Chondrocyte (in vitro differentiated cells): ENCODE measurements at regions not wholly inside any gene's neighbourhood (a gene's known extent, or its start where the extent isn't known, plus 50 kb on each side); places are given as distances from the start of the nearest gene placed in this dataset.

Experiments used
- DNase-seq: peaks from one replicate; pipeline ENCODE4 v3.0.0; 2021; ENCODE audit warnings: mixed read lengths, low spot score
- H3K27ac Mint-ChIP-seq: one replicate; pipeline ENCODE4 v1.8.0; 2021; ENCODE audit warnings: mild to moderate bottlenecking, moderate library complexity, mixed read lengths; ENCODE audit not compliant: unreplicated experiment
- H3K27me3 Mint-ChIP-seq: 2 replicates; pipeline ENCODE4 v1.8.0; 2021; ENCODE audit warnings: low read depth, mixed read lengths
- H3K36me3 Mint-ChIP-seq: 2 replicates; pipeline ENCODE4 v1.8.0; 2021; ENCODE audit warnings: low read depth, mixed read lengths
- H3K4me1 Mint-ChIP-seq: 2 replicates; pipeline ENCODE4 v1.8.0; 2021; ENCODE audit warnings: low read depth, mild to moderate bottlenecking, mixed read lengths
- H3K4me3 Mint-ChIP-seq: one replicate; pipeline ENCODE4 v1.8.0; 2021; ENCODE audit warnings: mild to moderate bottlenecking, moderate library complexity, mixed read lengths; ENCODE audit not compliant: unreplicated experiment
- H3K9me3 Mint-ChIP-seq: 2 replicates; pipeline ENCODE4 v1.8.0; 2021; ENCODE audit warnings: low read depth, mixed read lengths
- TF ChIP-seq, protein P1 (sequence below): fragments of 200-600 bp; sonication (generic); IDR thresholded peaks from 2 replicates; pipeline ENCODE4 v1.5.0; 2021; ENCODE audit warnings: antibody characterized with exemption, mild to moderate bottlenecking, moderate library complexity

DNA sequence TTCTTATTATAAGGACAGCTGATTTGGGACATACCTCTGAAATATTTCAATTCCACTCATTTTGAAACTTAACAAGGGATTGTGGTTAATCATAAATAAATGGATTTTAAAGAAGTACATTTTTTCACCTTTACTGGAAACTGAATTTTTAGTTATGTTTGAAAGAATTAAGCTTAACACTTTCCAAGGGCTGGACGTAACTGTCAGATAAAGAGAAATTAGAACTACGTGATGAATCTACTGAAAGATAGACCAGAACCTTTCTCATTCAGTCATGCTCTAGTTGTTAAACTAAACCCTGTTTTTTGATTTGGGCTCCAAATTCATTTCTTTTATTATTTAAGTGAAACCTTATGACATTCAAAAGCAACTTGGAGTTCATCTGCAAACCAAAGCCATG, 1892.1 kb upstream of the SEL1L start:
- TF ChIP-seq, protein P1, sequence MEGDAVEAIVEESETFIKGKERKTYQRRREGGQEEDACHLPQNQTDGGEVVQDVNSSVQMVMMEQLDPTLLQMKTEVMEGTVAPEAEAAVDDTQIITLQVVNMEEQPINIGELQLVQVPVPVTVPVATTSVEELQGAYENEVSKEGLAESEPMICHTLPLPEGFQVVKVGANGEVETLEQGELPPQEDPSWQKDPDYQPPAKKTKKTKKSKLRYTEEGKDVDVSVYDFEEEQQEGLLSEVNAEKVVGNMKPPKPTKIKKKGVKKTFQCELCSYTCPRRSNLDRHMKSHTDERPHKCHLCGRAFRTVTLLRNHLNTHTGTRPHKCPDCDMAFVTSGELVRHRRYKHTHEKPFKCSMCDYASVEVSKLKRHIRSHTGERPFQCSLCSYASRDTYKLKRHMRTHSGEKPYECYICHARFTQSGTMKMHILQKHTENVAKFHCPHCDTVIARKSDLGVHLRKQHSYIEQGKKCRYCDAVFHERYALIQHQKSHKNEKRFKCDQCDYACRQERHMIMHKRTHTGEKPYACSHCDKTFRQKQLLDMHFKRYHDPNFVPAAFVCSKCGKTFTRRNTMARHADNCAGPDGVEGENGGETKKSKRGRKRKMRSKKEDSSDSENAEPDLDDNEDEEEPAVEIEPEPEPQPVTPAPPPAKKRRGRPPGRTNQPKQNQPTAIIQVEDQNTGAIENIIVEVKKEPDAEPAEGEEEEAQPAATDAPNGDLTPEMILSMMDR: no peak
- DNase-seq: no peak
- Mint-ChIP-seq H3K9me3 (peaks cover 4% of the 10 kb centered on the region), H3K4me3 (no peak overlapping the region), H3K27ac (no peak overlapping the region), H3K36me3 (no peaks in the 10 kb centered on the region), H3K27me3 (no peaks in the 10 kb centered on the region), H3K4me1 (peaks cover 46% of the 10 kb centered on the region)

DNA sequence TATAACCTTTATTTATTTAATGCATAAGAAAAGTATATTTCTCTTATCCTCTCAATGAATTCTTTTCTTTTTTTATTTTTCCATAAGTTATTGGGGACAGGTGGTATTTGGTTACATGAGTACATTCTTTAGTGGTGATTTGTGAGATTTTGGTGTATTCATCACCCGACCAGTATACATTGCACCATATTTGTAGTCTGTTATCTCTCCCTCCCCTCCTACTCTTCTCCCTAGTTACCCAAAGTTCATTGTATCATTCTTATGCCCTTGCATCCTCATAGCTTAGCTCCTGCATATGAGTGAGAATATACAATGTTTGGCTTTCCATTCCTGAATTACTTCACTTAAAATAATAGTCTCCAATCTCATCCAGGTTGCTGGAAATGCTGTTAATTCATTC, 1900.0 kb upstream of the SEL1L start:
- Mint-ChIP-seq H3K27ac (no peak overlapping the region), H3K4me1 (peaks cover 7% of the 10 kb centered on the region), H3K4me3 (no peak overlapping the region), H3K27me3 (no peaks in the 10 kb centered on the region), H3K36me3 (no peaks in the 10 kb centered on the region), H3K9me3 (no peaks in the 10 kb centered on the region)
- TF ChIP-seq, protein P1: no peak
- no peak for DNase-seq

DNA sequence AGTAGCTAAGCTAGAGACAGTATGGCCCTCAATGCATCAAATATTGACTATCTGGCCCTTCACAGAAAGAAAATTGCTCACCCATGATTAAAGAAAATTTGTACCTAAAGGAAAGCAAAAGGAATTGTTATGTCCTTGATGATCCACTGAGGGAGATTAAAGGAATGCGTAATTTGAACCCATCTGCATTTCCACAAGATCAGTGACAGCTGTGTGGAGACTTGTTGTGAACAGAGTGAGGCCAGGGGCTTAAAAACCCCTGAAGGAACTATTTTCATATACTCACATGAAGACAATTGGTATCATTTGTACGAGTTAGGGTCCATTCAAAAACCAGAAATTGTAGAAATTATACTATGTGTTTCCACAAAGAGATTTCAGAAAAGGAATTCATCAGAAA, 1908.1 kb upstream of the SEL1L start:
- TF ChIP-seq, protein P1: no peak
- Mint-ChIP-seq H3K4me3 (no peak overlapping the region), H3K9me3 (peaks cover 3% of the 10 kb centered on the region), H3K4me1 (no peaks in the 10 kb centered on the region), H3K27ac (no peak overlapping the region), H3K27me3 (no peaks in the 10 kb centered on the region), H3K36me3 (no peaks in the 10 kb centered on the region)
- no peak for DNase-seq

DNA sequence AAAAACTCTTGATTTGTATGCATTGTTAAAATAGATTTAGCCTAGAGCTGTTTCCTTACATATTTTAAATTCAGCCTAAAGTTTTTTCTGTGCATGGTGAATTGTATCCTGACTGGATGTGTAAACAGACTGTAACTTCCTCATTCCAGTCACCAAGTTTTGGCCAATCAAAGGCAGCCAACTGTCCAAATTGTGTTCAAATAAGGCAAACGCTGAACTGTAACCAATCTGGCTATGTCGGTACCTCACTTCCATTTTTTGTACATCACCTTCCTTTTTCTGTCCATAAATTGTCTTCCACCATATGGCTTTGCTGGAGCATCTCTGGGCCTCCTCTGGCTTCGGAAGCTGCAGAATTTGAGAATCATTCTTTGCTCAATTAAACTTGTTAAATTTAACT, 1921.9 kb upstream of the SEL1L start:
- H3K36me3 Mint-ChIP-seq: peaks cover 5% of the 10 kb centered on the region
- peaks cover 26% of the 10 kb centered on the region for H3K9me3 Mint-ChIP-seq

DNA sequence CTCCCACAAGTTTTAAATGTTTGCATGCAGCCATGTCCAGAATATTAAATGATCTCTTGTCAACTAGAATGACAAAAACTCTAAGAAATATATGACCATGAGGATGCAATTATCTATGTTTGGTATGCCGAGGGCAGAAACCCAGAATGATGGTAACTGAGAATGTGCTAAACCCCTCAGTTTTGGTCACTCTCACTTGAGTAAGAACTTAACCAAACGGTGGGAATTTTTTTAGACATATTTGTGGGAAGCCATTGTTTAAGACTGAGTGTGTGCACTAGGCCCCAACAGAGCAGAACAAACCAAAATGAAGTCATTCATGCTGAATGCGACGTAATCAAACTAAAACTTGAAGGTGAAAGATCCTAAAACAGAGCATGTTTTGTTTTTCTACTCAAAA, 1927.9 kb upstream of the SEL1L start:
- Mint-ChIP-seq H3K27ac (no peak overlapping the region), H3K4me3 (no peak overlapping the region), H3K4me1 (no peaks in the 10 kb centered on the region), H3K27me3 (no peaks in the 10 kb centered on the region), H3K36me3 (peaks cover 5% of the 10 kb centered on the region), H3K9me3 (peaks cover 7% of the 10 kb centered on the region)
- TF ChIP-seq, protein P1: no peak
- DNase-seq: no peak

More for the DNA sequence above, 1921.9 kb upstream of the SEL1L start:
- TF ChIP-seq, protein P1: no peak
- no peak overlapping the region for H3K27ac Mint-ChIP-seq
- no peak overlapping the region for H3K4me3 Mint-ChIP-seq
- H3K4me1 Mint-ChIP-seq: no peaks in the 10 kb centered on the region
- no peaks in the 10 kb centered on the region for H3K27me3 Mint-ChIP-seq
- no peak for DNase-seq
